HG03439 (cell line): ENCODE measurements at regions not wholly inside any gene's neighbourhood (a gene's known extent, or its start where the extent isn't known, plus 50 kb on each side); places are given as distances from the start of the nearest gene placed in this dataset.
"Not testable (repeated sequence)": the region's sequence is repeated elsewhere in the genome, so short reads cannot be mapped to it uniquely, and the experiment has no call there.

ENCODE experiments used
- ATAC-seq: cut with Tn5 transposase; IDR thresholded peaks from one replicate; pipeline ENCODE4 v1.9.1; 2021; ENCODE audit warnings: mild to moderate bottlenecking, moderate library complexity; ENCODE audit not compliant: unreplicated experiment

DNA sequence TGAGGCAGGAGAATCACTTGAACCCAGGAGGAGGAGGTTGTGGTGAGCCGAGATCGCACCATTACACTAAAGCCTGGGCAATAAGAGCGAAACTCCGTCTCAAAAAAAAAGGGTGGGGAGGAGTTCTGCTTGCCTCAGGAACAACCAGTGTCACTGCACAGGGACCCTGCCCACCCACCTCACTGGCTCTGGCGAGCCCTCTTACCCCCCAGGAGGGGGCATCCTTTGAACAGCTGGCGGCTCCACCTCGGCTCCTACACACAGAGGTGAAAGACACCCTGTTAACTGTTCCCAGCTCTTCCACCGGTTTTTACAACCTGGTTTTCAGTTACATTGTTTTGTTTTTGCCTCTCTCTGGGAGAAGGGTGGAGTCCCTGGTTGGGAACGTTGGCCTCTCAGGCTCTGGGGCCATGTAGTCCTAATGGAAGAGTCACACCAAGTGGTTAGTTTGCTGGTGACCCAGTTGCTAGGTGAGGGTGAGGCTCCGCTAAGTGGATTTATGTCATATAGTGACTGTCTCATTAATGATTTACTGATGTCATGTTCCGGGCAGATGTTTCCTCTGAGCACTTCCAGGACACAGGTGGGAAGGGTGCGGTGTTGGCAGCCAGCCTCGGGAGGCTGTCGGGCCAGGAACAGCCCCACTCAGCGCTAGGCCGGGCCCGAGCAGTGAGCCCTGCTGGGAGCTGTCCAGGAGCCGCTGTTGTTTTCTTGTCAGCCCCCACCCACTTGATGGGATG, 120.6 kb upstream of the TPTE start:
- ATAC-seq: not testable (repeated sequence)

DNA sequence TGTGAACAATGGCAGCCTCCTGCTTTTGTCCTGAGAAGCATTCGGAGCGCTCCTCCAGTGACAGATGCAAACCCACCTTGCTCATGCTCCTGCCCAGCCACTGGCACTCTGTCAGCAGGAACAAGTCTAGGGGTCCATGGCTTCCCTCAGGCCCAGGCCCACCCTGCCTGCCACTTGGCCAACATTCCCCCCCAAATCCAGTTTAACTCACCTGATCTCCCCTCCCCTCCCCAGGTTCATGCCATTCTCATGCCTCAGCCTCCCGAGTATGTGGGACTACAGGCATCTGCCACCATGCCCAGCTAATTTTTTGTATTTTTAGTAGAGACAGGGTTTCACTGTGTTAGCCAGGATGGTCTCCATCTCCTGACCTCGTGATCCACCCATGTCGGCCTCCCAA, 118.9 kb upstream of the TPTE start:
- not testable (repeated sequence) for ATAC-seq

DNA sequence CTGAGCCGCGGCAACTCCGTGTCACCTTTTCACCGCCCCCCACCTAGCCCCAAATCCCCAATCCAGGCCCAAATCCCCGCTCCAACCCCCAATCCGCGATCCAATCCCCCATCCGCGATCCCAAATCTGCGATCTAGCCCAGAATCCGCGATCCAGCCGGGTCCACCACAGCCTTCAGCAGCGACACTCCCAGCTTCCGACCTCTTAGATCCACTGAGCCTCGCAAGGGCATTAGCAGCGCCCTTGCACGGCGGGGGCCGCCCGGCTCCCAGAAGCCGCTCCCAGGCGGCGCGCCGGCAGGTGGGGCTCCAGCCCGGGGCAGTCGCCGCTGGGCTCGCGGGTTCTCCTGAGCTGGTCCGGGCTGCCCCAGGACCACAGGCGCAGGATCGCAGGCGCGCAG, 116.1 kb upstream of the TPTE start:
- not testable (repeated sequence) for ATAC-seq

DNA sequence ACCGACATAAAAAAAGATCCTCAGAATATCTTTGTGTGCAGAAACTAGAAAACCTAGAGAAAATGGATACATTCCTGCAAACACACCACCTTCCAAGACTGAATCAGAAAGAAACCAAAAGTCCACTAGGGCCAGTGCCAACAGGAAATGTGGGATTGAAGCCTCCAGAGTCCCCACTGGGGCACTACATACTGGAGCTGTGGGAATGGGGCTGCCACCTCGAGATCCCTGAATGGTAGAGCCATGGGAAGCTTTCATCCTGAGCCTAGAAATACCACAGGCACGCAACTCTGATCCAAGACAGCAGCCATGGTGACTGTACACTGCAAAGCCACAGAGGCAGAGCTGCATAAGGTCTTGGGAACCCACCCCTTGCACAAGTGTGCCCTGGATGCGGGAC, 111.6 kb upstream of the TPTE start:
- not testable (repeated sequence) for ATAC-seq

GRCh38 chr21:10410354-10410929, 110.9 kb upstream of the TPTE start:
- not testable (repeated sequence) for ATAC-seq

DNA sequence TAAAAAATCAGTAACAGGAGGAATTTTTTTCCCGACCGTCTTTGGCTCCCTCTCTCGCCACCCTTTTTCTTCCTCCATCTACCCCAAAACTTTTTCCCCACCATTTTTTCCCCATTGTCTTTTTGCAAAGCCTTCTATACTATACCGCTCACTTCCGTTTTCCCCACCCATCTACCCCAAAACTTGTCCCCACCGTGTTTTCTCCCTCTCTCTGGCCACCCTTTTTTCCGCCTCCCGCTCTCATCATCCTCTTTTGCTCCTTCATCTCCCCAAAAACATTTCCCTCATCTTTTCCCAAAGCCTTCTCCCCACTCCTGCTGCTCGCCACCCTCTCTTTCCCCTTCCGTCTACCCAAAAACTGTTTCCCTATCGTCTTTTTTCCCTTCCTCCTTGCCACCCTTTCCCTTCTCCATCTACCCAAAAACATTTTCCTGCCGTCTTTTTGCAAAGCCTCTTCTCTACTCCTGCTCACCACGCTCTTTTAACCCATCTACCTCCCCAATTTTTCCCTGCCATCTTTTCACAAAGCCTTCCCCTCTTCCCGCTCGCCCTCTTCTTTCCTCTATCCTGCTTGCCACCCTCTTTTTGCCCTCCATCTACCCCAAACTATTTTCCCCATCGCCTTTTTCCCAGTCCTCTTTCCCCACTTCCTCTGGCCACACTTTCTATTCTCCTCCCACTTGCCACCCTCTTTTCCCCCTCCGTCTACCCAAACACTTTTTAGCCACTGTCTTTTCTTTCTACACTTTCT, 109.4 kb upstream of the TPTE start:
- not testable (repeated sequence) for ATAC-seq

DNA sequence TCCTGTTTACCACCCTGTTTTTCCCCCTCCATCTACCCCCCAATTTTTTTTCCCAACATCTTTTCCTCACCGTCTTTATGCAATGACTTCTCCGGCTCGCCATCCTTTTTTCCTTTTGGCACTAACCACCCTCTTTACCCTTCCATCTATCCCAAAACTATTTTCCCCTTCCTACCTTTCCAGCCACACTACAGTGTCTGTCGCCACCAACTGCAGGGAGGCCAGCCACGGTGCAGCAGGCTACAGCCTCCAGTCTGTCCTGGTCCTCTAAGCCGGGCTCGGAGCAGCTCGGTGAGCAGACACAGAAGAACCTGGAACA, 108.5 kb upstream of the TPTE start:
- not testable (repeated sequence) for ATAC-seq

- not testable (repeated sequence) for ATAC-seq
Measured at GRCh38 chr21:10413247-10414120, 107.9 kb upstream of the TPTE start.

DNA sequence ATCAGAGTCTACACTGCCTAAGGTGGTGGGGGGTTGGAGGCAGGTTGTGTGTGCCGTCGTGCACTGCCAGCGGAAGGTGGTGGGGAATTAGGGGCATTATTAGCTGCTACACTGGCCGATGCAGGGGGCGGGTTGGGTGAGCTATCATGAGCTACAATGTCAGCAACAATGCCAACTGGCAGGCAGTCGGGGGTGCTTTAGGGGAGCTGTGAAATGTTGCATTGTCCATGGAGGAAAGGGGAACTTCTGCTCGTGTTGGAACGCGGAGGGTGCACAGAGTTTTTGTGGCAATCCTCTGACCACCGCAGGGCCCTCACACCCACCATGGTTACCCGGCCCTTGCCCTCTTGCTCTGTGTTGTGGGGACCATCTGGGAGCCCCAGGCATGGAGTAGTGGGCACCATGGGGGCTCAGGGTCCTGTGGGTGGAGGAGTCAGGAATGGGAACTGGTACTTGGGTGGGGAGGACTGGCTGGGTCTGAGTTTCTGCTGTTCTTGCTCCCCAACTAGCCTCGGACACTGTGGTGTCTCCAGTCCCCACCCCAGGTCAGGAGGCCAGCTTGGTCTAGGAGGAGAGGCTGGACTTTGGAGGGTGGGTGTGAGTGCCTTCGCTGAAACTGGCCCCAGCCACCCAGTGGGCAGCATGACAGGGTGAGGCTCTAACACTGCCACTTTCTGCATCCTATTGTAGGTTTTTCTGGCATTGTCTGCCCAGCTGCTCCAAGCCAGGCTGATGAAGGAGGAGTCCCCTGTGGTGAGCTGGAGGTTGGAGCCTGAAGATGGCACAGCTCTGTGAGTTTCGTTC, 107.1 kb upstream of the TPTE start:
- not testable (repeated sequence) for ATAC-seq

DNA sequence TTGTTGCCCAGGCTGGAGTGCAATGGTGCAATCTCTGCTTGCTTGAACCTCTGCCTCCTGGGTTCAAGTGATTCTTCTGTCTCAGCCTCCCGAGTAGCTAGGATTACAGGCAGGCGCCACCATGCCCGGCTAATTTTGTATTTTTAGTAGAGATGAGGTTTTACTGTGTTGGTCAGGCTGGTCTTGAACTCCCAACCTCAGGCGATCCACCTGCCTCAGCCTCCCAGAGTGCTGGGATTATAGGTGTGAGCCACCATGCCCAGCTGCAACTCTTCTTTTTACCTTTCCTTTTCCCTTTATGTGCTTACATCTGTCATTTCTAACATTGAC, 106.5 kb upstream of the TPTE start:
- not testable (repeated sequence) for ATAC-seq

- ATAC-seq: not testable (repeated sequence)
Measured at GRCh38 chr21:10415456-10415855, 105.9 kb upstream of the TPTE start.

DNA sequence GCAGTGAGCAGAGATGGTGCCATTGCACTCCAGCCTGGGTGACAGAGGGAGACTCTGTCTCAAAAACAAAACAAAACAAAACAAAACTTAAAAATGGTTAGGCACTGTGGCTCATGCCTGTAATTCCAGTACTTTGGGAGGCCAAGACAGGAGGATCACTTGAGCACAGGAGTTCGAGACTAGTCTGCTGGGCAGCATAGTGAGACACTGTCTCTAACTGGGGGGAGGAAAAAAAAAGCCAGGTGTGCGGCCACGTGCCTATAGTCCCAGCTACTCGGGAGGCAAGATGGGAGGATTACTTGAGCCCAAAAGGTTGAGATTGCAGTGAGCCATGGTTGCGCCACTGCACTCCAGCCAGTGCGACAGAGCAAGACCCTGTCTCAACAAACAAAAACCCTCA, 105.5 kb upstream of the TPTE start:
- ATAC-seq: not testable (repeated sequence)

DNA sequence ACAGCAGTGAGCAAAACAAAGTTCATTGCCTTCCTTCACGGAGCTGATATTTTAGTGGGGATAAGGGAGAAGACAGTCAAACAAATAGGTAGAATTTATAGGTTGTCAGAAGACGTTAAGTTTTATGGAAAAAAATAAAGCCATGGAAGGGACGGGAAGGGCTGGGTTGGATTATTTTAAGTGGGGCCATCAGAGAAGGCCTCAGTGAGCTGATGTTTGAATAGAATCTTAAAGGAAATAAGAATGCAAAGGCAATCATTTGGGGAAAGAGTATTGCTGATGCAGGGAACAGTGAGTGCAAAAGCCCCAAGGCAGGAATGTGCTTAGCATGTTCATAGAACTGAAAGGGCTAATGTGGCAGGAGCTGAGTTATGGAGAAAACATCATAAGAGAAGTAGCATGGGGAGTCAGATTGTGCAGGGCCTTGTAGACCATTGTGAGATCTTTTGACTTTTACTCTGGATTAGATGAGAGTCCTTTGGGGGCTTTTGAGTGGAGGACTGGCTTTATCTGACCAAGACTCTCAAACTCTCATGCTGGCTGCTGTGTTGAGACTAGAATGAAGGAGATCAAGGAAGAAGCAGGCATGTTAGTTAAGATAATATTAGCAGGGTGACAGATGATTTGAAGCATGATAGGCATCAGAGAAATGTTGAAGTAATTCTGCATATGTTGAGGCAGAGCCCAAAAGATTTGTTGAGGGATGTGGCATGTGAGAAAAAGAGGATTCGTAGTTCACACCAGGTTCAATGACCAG, 104.5 kb upstream of the TPTE start:
- ATAC-seq: not testable (repeated sequence)

DNA sequence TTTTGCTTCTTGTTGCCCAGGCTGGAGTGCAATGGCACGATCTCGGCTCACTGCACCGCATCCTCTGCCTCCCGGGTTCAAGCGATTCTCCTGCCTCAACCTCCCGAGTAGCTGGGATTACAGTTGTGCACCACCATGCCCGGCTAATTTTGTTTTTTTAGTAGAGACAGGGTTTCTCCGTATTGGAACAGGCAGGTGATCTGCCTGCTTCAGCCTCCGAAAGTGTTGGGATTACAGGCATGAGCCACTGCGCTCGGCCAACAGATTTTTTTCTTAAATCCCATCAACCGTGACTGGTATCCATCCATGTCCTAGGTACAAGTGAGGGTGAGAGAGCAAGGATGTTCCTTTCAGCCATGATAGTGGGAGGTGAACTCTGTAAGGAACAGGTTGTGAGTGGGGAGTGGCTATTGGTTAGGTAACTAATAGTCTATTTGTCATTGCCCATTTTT, 103.8 kb upstream of the TPTE start:
- not testable (repeated sequence) for ATAC-seq

DNA sequence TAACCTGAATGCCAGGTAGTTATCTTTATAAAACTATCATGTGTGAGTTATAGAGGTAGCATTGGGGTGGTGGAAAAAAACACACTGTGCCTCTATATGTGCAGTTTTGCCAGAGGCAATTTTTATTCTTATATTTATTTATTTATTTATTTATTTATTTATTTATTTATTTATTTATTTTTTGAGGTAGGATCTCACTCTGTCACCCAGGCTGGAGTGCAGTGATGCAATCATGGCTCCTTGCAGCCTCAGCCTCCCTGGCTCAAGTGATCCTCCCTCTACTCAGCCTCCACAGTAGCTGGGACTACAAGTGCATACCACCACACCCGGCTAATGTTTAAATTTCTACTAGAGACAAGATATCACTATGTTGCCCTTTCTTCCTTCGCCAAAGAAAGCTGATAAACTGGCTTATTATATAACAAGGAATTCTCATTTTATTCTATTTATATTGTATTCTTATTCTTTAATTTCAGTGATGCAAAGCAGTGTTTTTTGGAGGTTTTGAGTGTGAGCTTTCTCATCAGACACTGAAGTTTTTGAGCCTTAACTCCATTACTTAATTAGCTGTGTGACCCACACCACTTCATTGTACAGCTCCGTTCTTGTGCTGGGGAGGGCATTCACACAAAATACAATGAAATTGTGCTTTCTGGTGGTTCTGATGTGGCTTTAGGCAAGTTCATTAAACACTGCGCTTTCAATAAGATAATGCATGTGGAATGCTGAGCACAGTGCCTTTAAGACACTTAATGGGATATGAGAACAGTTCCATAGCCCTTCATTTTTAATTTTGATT, 102.9 kb upstream of the TPTE start:
- not testable (repeated sequence) for ATAC-seq

DNA sequence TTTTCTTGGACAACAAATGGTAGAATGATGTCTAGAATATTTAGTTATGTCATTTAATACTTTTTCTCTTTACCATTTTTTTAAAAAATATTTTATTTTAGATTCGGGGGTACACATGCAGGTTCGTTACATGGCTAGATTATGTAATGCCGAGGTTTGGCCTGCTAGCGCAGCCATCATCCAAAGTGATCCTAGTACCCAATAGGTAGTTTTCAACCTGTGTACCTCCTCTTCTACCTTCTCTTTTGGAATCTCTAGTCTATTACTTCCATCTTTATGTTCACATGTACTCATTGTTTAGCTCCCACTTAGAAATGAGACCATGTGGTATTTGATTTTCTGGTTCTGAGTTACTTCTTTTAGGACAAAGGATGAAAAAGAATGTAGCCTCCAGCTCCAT, 100.2 kb upstream of the TPTE start:
- not testable (repeated sequence) for ATAC-seq

- not testable (repeated sequence) for ATAC-seq
Measured at GRCh38 chr21:10421601-10422000, 99.8 kb upstream of the TPTE start.

GRCh38 chr21:10424097-10424886, 97.1 kb upstream of the TPTE start:
- ATAC-seq: not testable (repeated sequence)
